Ovary (tissue), 7 donors: ENCODE measurements at regions not wholly inside any gene's neighbourhood (a gene's known extent, or its start where the extent isn't known, plus 50 kb on each side); places are given as distances from the start of the nearest gene placed in this dataset.

Source experiments
- DNase-seq, 5 donors: peaks; one replicate each; pipeline ENCODE4 v3.0.0-alpha.2; 2019 to 2020
- H3K27ac ChIP-seq, 2 donors: fragments of 200-600 bp; one replicate each; pipeline versions ENCODE4 v1.5.1 to v1.8.0; 2019 to 2022
- H3K27me3 ChIP-seq: fragments of 200-600 bp; one replicate; pipeline ENCODE4 v1.8.0; 2022
- H3K36me3 ChIP-seq: fragments of 200-600 bp; sonication (generic); one replicate; pipeline ENCODE4 v1.5.1; 2019
- H3K4me1 ChIP-seq: one replicate; pipeline ENCODE4 v1.8.1; 2013; ENCODE audit warnings: mild to moderate bottlenecking, moderate library complexity; ENCODE audit not compliant: insufficient read depth
- H3K4me3 ChIP-seq: fragments of 200-600 bp; sonication (generic); one replicate; pipeline ENCODE4 v1.5.1; 2017
- H3K9me3 ChIP-seq, 2 donors: fragments of 200-600 bp in 1 of 2; sonication (generic) in 1 of 2; one replicate each; pipeline versions ENCODE4 v1.5.1 to v1.8.1; 2013 to 2019; ENCODE audit warnings: mild to moderate bottlenecking in 1 of 2, moderate library complexity in 1 of 2
- EP300 ChIP-seq: sonication (generic); formaldehyde crosslinking; IDR thresholded peaks from one replicate; pipeline ENCODE4 v1.6.1; 2017; ENCODE audit warnings: antibody characterized with exemption
- POLR2A ChIP-seq: fragments of 450-650 bp; IDR thresholded peaks from one replicate; pipeline ENCODE4 v1.6.1; 2017; ENCODE audit warnings: antibody characterized with exemption, mild to moderate bottlenecking, moderate library complexity
- WGBS, 3 donors: extraction: QIAGEN DNeasy Blood & Tissue Kit in 1 of 3; methylation state at CpG; one replicate each; pipeline versions ENCODE4 v1.1.5 to v1.1.7; 2013 to 2017; 5-methylcytosine and 5-hydroxymethylcytosine counted together
- intact Hi-C, 4 donors: fragments of 100-400 bp; cut with DNase I; formaldehyde crosslinking; loops; one replicate each; pipeline versions ENCODE4 v1.11.0 to v1.15.1; 2022 to 2023
- TF ChIP-seq, protein P1 (sequence below), 3 donors: fragments of 450-650 bp in 2 of 3; fragments of 200-600 bp in 1 of 3; IDR thresholded peaks; one replicate each; pipeline versions ENCODE4 v1.5.1 to v1.8.0; 2016 to 2022; ENCODE audit warnings: antibody characterized with exemption in 3 of 3, mild to moderate bottlenecking in 1 of 3
- donor health status: DM: no; HTN: no; CAD: no; lungs with moderate emphysema.
- donor health status: DM: no; HTN: no; CAD: no.
- donor health status: Bipolar disorder and iron deficiency.
- donor health status: DM: no; HTN: no; CAD: no.
- donor health status: DM: yes; HTN: yes; CAD: no.

DNA sequence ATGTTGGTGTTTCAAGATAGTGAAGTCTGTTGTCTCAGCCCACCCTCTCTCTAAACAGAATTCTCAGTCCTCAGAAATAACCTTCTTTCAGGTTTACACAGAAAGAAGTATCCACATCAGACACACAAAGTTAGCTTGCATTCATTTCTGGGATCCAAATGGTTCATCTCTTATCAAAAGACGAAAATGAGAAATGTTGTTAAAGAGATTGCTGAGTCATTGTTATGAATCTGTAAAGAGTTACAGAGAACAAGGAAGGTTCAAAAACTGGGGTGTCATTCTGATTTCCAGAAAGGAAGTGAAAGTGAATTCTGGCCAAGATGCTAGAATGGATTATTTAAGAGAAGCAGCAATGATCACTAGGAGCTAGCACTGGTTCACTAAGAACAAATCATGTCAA is 90.5 kb upstream of the ATXN1 start:
- no peak for TF ChIP-seq POLR2A
- no peaks in the 10 kb centered on the region for H3K4me1 ChIP-seq
- H3K27me3 ChIP-seq, result no peaks in the 10 kb centered on the region
- intact Hi-C loops, result no loop called here
- WGBS, 3 donors, result 9 to 17% (median 15%) methylated on average over 1 of the region's 1 CpG
- no peak overlapping the region for H3K27ac ChIP-seq
- H3K4me3 ChIP-seq, result no peak overlapping the region
- H3K36me3 ChIP-seq, result no peaks in the 10 kb centered on the region
- DNase-seq, result no peak
- H3K9me3 ChIP-seq, result no peaks in the 10 kb centered on the region

DNA sequence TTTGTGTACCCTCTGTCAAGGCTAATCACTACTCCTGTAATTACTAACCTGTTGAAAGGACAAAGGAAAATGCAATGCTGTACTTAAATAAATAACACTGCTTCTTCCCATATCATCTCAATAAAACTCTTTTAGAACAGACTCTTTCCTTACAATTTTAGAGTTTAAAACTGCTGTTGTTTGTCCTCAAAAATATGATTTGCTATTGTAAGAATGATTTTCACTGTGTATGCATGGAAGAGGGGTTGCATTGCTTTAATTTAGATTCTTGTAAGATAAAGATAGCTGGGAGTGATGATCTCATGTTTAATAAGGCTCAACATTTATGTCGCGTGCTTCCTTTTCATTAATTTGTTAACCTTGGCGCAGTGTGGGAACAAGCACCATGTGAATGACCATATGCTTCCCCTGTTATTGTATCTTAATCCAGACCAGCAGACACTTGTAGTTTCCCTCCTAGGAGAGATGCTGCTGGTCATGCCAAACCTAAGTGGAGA is 89.8 kb upstream of the ATXN1 start:
- Histone ChIP-seq H3K4me3 (no peak overlapping the region), H3K9me3 (no peaks in the 10 kb centered on the region), H3K36me3 (no peaks in the 10 kb centered on the region), H3K27me3 (no peaks in the 10 kb centered on the region), H3K27ac (no peak overlapping the region), H3K4me1 (no peaks in the 10 kb centered on the region)
- no peak for DNase-seq
- TF ChIP-seq EP300, result no peak
- TF ChIP-seq, protein P1, sequence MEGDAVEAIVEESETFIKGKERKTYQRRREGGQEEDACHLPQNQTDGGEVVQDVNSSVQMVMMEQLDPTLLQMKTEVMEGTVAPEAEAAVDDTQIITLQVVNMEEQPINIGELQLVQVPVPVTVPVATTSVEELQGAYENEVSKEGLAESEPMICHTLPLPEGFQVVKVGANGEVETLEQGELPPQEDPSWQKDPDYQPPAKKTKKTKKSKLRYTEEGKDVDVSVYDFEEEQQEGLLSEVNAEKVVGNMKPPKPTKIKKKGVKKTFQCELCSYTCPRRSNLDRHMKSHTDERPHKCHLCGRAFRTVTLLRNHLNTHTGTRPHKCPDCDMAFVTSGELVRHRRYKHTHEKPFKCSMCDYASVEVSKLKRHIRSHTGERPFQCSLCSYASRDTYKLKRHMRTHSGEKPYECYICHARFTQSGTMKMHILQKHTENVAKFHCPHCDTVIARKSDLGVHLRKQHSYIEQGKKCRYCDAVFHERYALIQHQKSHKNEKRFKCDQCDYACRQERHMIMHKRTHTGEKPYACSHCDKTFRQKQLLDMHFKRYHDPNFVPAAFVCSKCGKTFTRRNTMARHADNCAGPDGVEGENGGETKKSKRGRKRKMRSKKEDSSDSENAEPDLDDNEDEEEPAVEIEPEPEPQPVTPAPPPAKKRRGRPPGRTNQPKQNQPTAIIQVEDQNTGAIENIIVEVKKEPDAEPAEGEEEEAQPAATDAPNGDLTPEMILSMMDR (IDR thresholded peaks at IDR 0.05), result no peak
- TF ChIP-seq POLR2A, result no peak
- intact Hi-C loops, result no loop called here
- 87 to 91% (median 91%) methylated on average over 3 of the region's 3 CpGs for WGBS, 3 donors

DNA sequence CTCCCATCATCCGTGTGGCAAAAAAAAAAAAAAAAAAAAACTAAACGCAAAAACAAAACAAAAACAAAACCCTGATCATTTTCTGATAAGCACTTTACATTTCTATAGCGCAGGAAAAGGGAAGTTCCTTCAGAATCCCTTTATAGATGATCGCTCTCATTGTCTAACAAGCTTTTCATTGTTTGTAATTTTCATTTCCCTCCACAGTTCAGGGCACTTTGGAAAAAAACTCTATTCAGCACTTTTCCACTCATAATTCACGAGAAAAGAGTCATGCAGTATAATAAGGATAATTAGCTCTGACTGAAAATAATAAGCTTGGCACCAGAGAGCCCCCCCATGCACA is 89.4 kb upstream of the ATXN1 start:
- TF ChIP-seq, protein P1 (IDR thresholded peaks at IDR 0.05), result no peak
- TF ChIP-seq POLR2A, result no peak
- no peak for TF ChIP-seq EP300
- DNase-seq, result no peak
- no peak overlapping the region for H3K27ac ChIP-seq
- WGBS, 3 donors, result 46 to 56% (median 55%) methylated on average over 5 of the region's 5 CpGs
- H3K36me3 ChIP-seq, result no peaks in the 10 kb centered on the region
- no peaks in the 10 kb centered on the region for H3K4me1 ChIP-seq
- no peaks in the 10 kb centered on the region for H3K27me3 ChIP-seq
- intact Hi-C loops, result no loop called here
- no peaks in the 10 kb centered on the region for H3K9me3 ChIP-seq
- H3K4me3 ChIP-seq, result no peak overlapping the region

DNA sequence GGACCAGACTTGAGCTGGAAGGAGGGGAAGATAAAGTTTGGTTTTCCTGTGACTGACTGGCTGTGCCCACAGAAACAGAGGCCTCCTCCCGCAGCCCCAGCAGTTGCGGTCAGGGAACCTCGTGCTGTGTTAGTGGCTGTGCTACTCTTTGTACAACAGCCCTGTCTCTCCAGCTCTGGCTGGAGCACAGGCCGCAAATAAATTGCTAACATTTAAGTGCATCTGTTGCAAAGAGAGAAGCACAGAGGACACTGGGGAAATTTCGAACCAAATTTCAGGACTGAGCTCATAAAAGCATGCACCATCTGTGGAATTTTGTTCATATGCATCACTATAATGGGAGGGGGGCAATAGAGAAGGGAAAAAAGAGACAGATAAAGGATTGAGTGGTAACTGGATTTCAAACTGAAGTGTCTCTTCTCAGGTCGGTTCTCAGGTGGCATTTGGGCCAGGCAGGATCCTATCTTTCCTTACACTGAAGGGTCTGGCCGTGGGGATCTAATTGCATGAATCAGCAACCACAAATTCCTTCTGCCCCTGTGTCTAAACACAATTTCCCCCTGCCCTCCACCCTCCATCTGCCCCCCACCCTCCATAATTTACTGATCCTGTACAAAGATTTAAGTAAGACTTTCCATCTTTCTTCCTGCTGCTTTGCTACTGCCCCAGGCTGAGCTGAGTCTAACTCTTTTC is 88.9 kb upstream of the ATXN1 start:
- DNase-seq, result no peak
- WGBS, 3 donors, result 82 to 88% (median 85%) methylated on average over 7 of the region's 7 CpGs
- TF ChIP-seq, protein P1 (IDR thresholded peaks at IDR 0.05), result no peak
- TF ChIP-seq EP300, result no peak
- no peak for TF ChIP-seq POLR2A
- Histone ChIP-seq H3K9me3 (no peaks in the 10 kb centered on the region), H3K4me3 (no peak overlapping the region), H3K27me3 (no peaks in the 10 kb centered on the region), H3K4me1 (no peaks in the 10 kb centered on the region), H3K27ac (no peak overlapping the region), H3K36me3 (no peaks in the 10 kb centered on the region)
- intact Hi-C loops, result no loop called here

DNA sequence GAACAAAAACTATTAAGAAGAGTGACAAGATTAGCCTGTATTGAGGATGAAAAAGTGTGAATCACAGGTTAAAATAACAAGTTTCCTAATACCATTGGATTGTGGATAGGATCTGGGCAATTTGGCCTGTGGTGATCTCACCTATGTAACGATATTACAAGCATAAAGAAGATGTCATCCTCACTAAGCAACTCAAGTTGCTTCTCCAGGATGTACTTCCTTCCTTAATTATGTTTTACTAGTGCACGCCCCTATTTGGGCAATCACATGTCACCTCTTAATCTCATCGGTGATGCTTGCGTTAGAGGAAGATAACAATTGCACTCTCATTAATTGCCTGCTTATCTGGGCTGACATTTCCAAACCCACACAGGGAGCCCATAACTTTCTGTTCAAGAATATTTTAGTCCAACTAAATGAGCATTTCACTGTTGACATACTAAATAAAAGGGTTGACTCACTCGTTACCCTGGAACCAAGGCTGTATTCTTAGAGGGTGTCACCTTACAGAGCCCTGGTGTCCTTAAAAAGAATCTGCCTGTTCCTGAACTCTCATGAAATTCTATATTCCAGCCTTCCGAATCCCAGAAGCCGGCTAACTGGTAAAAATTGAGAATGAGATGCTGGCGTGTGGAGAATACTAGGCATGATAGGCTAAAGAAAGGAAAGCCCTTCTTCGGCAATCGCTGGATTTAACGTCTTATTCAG is 88.2 kb upstream of the ATXN1 start:
- Histone ChIP-seq H3K36me3 (no peaks in the 10 kb centered on the region), H3K4me3 (no peak overlapping the region), H3K9me3 (no peaks in the 10 kb centered on the region), H3K4me1 (no peaks in the 10 kb centered on the region), H3K27me3 (no peaks in the 10 kb centered on the region), H3K27ac (no peak overlapping the region)
- intact Hi-C loops, result no loop called here
- no peak for TF ChIP-seq EP300
- TF ChIP-seq, protein P1 (IDR thresholded peaks at IDR 0.05), result no peak
- TF ChIP-seq POLR2A, result no peak
- 59 to 62% (median 61%) methylated on average over 11 of the region's 11 CpGs for WGBS, 3 donors
- no peak for DNase-seq
